MCF 10A (cell line): ENCODE measurements at regions not wholly inside any gene's neighbourhood (a gene's known extent, or its start where the extent isn't known, plus 50 kb on each side); places are given as distances from the start of the nearest gene placed in this dataset.

Experiments used
- BruUV-seq: library from RNA; stranded (reverse); fragments of 400-500 nt; replicated peaks from 2 replicates; lab custom pipeline; 2021; lab: Mats Ljungman, UMichigan
- CTCF ChIA-PET: fragments of 300-600 bp; sonication (Branson Sonifier 250); formaldehyde crosslinking; extraction: SDS; loops from one replicate; lab custom pipeline; 2021; ENCODE audit warnings: antibody characterized with exemption, inconsistent platforms; lab: Yijun Ruan, JAX
- POLR2A ChIA-PET: fragments of 300-600, 350-650 bp; sonication (Branson Sonifier 250); formaldehyde crosslinking; extraction: SDS; loops from one replicate; lab custom pipeline; 2020; ENCODE audit warnings: antibody characterized with exemption, inconsistent platforms; lab: Yijun Ruan, JAX
- DNase-seq: peaks from one replicate; pipeline ENCODE4 v3.0.0-alpha.2; 2018; ENCODE audit not compliant: unreplicated experiment
- H3K27ac Mint-ChIP-seq: one replicate; pipeline ENCODE4 v1.8.0; 2022; ENCODE audit warnings: mild to moderate bottlenecking, low read depth, mixed read lengths; ENCODE audit not compliant: unreplicated experiment
- H3K27me3 Mint-ChIP-seq: one replicate; pipeline ENCODE4 v1.8.0; 2022; ENCODE audit warnings: mixed read lengths; ENCODE audit not compliant: insufficient read depth, unreplicated experiment
- H3K36me3 Mint-ChIP-seq: one replicate; pipeline ENCODE4 v1.8.0; 2022; ENCODE audit warnings: mild to moderate bottlenecking, moderate library complexity, mixed read lengths; ENCODE audit not compliant: insufficient read depth, unreplicated experiment
- H3K4me1 Mint-ChIP-seq: one replicate; pipeline ENCODE4 v1.8.0; 2022; ENCODE audit warnings: mixed read lengths; ENCODE audit not compliant: insufficient read depth, unreplicated experiment
- H3K4me3 Mint-ChIP-seq: one replicate; pipeline ENCODE4 v1.8.0; 2022; ENCODE audit warnings: mild to moderate bottlenecking, moderate library complexity, mixed read lengths; ENCODE audit not compliant: unreplicated experiment
- H3K9me3 Mint-ChIP-seq: one replicate; pipeline ENCODE4 v1.8.0; 2022; ENCODE audit warnings: mixed read lengths; ENCODE audit not compliant: unreplicated experiment
- intact Hi-C: fragments of 100-400 bp; cut with micrococcal nuclease; formaldehyde crosslinking; loops from 2 replicates; pipeline ENCODE4 v1.14.1; 2022
- TF ChIP-seq, protein P1 (sequence below): fragments of 200-600 bp; IDR thresholded peaks from one replicate; pipeline ENCODE4 v1.8.0; 2022; ENCODE audit warnings: antibody characterized with exemption, mild to moderate bottlenecking; ENCODE audit not compliant: unreplicated experiment

DNA sequence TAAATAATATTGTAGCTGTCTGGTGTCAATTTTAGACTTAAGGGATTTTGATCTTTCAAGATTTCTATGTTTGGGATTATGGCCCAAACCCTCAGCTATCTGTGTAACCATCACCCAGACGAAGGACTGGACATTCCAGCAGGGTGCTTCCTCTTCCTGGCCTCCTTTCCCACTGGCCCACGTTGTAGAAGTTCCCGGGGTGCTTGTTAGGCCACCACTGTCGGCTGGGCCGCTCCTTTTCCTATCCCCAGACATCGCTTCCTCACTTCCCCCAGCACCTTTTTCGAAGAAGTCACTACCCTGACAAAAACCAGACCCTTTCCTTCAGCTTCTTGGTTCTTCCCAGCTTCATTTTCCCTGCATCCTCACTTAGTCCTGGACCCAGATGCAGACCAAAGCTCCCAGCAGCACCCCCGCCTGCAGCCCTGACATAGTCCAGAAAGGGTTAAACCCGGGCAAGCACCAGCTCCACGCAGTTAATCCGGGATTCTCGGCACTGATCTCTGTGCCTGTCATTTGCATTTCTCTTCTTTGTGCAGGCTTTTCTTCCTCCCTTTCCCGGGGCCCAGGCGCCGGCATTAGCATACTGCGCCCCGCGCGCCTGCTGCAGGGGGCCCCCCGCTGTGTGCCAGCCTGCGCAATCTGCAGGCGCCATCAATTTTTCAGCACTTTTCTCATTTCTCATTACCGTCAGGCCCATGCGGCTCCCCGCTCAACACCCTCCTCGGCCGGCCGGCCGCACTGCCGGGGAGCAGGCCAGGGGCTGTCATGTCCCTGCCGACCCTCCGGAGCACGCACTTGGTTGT is 90.6 kb downstream of the ZNF621 start:
- intact Hi-C loops = no loop called here
- no peaks in the 10 kb centered on the region for H3K36me3 Mint-ChIP-seq
- no peak overlapping the region for H3K27ac Mint-ChIP-seq
- BruUV-seq = no TSS peak
- H3K9me3 Mint-ChIP-seq = no peaks in the 10 kb centered on the region
- H3K4me3 Mint-ChIP-seq = no peak overlapping the region
- CTCF ChIA-PET = interaction anchor here (0.6 kb wide), 1 partner anchor 130 kb away, joined by 3 read pairs; no protein-coding TSS in a partner anchor
- H3K4me1 Mint-ChIP-seq = peaks cover 4% of the 10 kb centered on the region
- POLR2A ChIA-PET = interaction anchor here (0.7 kb wide), 1 partner anchor 50 kb away, joined by 3 read pairs; no protein-coding TSS in a partner anchor
- TF ChIP-seq, protein P1, sequence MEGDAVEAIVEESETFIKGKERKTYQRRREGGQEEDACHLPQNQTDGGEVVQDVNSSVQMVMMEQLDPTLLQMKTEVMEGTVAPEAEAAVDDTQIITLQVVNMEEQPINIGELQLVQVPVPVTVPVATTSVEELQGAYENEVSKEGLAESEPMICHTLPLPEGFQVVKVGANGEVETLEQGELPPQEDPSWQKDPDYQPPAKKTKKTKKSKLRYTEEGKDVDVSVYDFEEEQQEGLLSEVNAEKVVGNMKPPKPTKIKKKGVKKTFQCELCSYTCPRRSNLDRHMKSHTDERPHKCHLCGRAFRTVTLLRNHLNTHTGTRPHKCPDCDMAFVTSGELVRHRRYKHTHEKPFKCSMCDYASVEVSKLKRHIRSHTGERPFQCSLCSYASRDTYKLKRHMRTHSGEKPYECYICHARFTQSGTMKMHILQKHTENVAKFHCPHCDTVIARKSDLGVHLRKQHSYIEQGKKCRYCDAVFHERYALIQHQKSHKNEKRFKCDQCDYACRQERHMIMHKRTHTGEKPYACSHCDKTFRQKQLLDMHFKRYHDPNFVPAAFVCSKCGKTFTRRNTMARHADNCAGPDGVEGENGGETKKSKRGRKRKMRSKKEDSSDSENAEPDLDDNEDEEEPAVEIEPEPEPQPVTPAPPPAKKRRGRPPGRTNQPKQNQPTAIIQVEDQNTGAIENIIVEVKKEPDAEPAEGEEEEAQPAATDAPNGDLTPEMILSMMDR = no peak
- no peak for DNase-seq
- peaks cover 10% of the 10 kb centered on the region for H3K27me3 Mint-ChIP-seq

DNA sequence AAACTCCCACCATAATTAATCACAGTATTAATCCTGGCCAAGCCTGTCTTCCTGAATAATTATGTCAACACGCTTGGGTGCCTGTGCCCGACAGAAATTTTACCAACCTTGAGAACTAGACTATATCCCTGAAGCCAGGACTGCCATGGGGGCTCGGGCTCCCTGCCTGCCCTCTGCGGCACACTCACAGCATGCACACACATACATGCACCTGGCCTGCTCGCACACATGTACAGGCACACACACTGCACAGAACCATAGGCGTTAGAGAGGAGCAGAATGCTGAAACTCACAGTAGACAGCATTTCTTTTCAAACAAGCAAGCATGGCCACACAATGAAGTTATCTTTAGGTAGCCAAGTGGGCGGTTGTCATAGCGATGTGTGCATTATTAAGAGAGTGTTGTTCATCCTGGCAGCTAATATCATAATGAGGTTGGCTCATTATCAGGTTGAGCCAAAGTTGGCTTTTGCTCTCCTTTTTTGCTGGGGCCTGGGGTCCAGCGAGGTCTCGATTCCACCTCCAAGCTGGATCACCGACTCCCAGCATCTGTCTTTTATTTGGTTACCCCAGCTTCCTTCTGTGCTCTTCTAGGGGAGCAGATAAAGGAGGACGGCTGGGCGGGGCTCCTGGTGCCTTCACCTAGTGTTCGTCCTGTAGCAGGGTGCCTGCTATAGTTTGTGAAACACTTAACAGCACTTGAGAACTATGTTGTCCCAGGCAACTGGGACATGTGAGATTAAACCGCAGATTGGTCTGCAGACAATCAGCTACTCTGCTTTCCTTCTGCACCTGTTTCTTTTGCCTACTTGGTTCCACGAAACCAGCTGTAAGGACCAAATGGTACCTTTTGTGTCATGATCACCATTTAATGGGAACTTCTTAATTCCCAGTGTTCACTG is 91.4 kb downstream of the ZNF621 start:
- Mint-ChIP-seq H3K4me1 (peaks cover 7% of the 10 kb centered on the region), H3K36me3 (no peaks in the 10 kb centered on the region), H3K9me3 (no peaks in the 10 kb centered on the region), H3K27ac (no peak overlapping the region), H3K27me3 (peaks cover 10% of the 10 kb centered on the region), H3K4me3 (no peak overlapping the region)
- TF ChIP-seq, protein P1 = no peak
- no TSS peak for BruUV-seq
- ChIA-PET CTCF (no interaction called here), POLR2A (no interaction called here)
- intact Hi-C loops = no loop called here
- no peak for DNase-seq

DNA sequence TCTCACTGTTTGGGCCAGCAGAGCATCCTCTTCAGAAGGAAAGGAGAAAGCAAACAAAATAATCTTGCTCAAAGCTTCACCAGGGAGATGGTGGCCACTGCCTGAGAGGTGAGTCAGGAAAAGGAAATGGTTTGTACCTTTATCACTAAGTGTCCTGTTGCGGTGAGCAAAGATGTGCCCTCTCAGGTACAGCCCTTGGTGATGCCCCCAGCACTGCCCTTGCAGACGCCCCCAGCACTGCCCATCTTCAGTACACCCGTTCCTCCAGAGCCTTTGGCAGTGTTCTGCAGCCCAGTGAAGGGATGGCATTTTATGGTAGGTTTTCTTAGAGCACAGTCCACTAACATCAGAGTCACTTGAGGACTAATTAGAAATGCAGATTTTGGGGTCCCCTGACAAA is 92.3 kb downstream of the ZNF621 start:
- ChIA-PET POLR2A (no interaction called here), CTCF (no interaction called here)
- TF ChIP-seq, protein P1 = no peak
- BruUV-seq = no TSS peak
- DNase-seq = no peak
- Mint-ChIP-seq H3K4me3 (no peak overlapping the region), H3K27ac (no peak overlapping the region), H3K27me3 (peaks cover 10% of the 10 kb centered on the region), H3K9me3 (no peaks in the 10 kb centered on the region), H3K4me1 (peaks cover 7% of the 10 kb centered on the region), H3K36me3 (no peaks in the 10 kb centered on the region)
- intact Hi-C loops = no loop called here

DNA sequence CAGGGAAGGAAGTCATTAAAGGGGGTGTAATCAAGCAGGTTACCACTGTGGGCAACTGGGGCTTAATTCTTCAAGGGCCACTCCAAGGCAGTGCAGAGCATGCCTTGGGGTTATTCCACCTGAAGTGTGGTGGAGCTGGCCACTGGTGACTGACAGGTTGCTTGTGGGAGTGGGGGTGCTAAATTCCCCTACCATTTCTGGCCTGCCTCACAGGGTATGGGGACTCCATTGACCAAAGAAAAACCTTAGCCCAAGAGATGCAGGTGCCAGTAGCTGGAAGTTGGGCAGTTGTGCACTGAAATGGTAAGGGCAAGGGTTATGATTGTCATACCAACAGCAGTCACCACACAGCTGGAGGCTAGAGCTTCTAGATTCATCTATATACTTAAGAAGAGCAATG is 93.4 kb downstream of the ZNF621 start:
- no TSS peak for BruUV-seq

More for the DNA sequence above, 93.4 kb downstream of the ZNF621 start:
- POLR2A ChIA-PET = no interaction called here
- intact Hi-C loops = no loop called here
- H3K27me3 Mint-ChIP-seq = peaks cover 10% of the 10 kb centered on the region
- TF ChIP-seq, protein P1 = no peak
- no peak for DNase-seq
- H3K4me3 Mint-ChIP-seq = no peak overlapping the region
- H3K36me3 Mint-ChIP-seq = no peaks in the 10 kb centered on the region
- H3K4me1 Mint-ChIP-seq = peaks cover 7% of the 10 kb centered on the region
- no peak overlapping the region for H3K27ac Mint-ChIP-seq
- CTCF ChIA-PET = interaction anchor here (0.6 to 2.0 kb wide), 4 partner anchors 20 to 558 kb away, joined by 3 to 5 read pairs (median 4); no protein-coding TSS in a partner anchor
- H3K9me3 Mint-ChIP-seq = no peaks in the 10 kb centered on the region
